Adrenal gland (tissue), 9 donors: ENCODE measurements at regions not wholly inside any gene's neighbourhood (a gene's known extent, or its start where the extent isn't known, plus 50 kb on each side); places are given as distances from the start of the nearest gene placed in this dataset.

Source experiments
- DNase-seq, 7 donors: peaks; one replicate each; pipeline ENCODE4 v3.0.0-alpha.2; 2019 to 2020
- H3K27ac ChIP-seq, 5 donors: fragments of 200-600 bp; sonication (generic) in 4 of 5; 1 replicate in 3 of 5; 2 replicates in 2 of 5; pipeline versions ENCODE4 v1.5.1 to v1.8.0; 2016 to 2020; ENCODE audit warnings: mild to moderate bottlenecking in 1 of 5
- H3K27me3 ChIP-seq: fragments of 200-600 bp; 2 replicates; pipeline ENCODE4 v1.8.0; 2021
- H3K36me3 ChIP-seq, 2 donors: fragments of 200-600 bp; replicated peaks in 1 of 2; 1 replicate in 1 of 2; 2 replicates in 1 of 2; pipeline versions ENCODE4 v1.5.1 to v1.8.0; 2018 to 2022
- H3K4me1 ChIP-seq, 2 donors: fragments of 200-600 bp; replicated peaks in 1 of 2; 1 replicate in 1 of 2; 2 replicates in 1 of 2; pipeline versions ENCODE4 v1.5.1 to v1.8.0; 2018 to 2021
- H3K4me3 ChIP-seq, 4 donors: fragments of 200-600 bp; sonication (generic) in 3 of 4; one replicate each; pipeline ENCODE4 v1.5.1; 2016 to 2018
- H3K9me3 ChIP-seq, 3 donors: fragments of 200-600 bp; sonication (generic) in 1 of 3; replicated peaks in 1 of 3; 1 replicate in 2 of 3; 2 replicates in 1 of 3; pipeline versions ENCODE4 v1.5.1 to v1.8.0; 2016 to 2021
- POLR2A ChIP-seq, 2 donors: fragments of 450-650 bp; IDR thresholded peaks; one replicate each; pipeline ENCODE4 v1.6.1; 2017; ENCODE audit warnings: antibody characterized with exemption in 2 of 2, mild to moderate bottlenecking in 2 of 2, moderate library complexity in 1 of 2
- WGBS, 4 donors: extraction: QIAGEN DNeasy Blood & Tissue Kit in 2 of 4; methylation state at CpG; one replicate each; pipeline versions ENCODE4 v1.1.5 to v1.1.7; 2013 to 2017; 5-methylcytosine and 5-hydroxymethylcytosine counted together
- intact Hi-C, 2 donors: fragments of 100-400 bp; cut with DNase I; formaldehyde crosslinking; loops; one replicate each; pipeline versions ENCODE4 v1.14.1 to v1.15.0; 2022 to 2023
- TF ChIP-seq, protein P1 (sequence below), 6 experiments: fragments of 450-650 bp in 4 of 6; fragments of 200-600 bp in 2 of 6; sonication (generic) in 1 of 6; IDR thresholded peaks; 1 replicate in 5 of 6; 2 replicates in 1 of 6; pipeline versions ENCODE4 v1.5.1 to v1.8.0; 2016 to 2021; ENCODE audit warnings: antibody characterized with exemption in 6 of 6, mild to moderate bottlenecking in 2 of 6, moderate library complexity in 1 of 6
- donor health status: healthy with polysubstance abuse.
- donor health status: Bipolar disorder and iron deficiency.
- donor health status: DM: yes; HTN: yes; CAD: no.
- donor health status: DM: no; HTN: no; CAD: no.
- donor health status: DM: no; HTN: no; CAD: no.

- Histone ChIP-seq H3K9me3 (no peaks in the 10 kb centered on the region), H3K4me1 (no peaks in the 10 kb centered on the region), H3K36me3 (no peaks in the 10 kb centered on the region), H3K27ac (no peak overlapping the region), H3K4me3 (no peak overlapping the region), H3K27me3 (no peaks in the 10 kb centered on the region)
- intact Hi-C loops = no loop called here
- WGBS, 4 donors = 67 to 78% (median 69%) methylated on average over 5 of the region's 5 CpGs
- no peak for TF ChIP-seq POLR2A (IDR thresholded peaks at IDR 0.05)
- TF ChIP-seq, protein P1, sequence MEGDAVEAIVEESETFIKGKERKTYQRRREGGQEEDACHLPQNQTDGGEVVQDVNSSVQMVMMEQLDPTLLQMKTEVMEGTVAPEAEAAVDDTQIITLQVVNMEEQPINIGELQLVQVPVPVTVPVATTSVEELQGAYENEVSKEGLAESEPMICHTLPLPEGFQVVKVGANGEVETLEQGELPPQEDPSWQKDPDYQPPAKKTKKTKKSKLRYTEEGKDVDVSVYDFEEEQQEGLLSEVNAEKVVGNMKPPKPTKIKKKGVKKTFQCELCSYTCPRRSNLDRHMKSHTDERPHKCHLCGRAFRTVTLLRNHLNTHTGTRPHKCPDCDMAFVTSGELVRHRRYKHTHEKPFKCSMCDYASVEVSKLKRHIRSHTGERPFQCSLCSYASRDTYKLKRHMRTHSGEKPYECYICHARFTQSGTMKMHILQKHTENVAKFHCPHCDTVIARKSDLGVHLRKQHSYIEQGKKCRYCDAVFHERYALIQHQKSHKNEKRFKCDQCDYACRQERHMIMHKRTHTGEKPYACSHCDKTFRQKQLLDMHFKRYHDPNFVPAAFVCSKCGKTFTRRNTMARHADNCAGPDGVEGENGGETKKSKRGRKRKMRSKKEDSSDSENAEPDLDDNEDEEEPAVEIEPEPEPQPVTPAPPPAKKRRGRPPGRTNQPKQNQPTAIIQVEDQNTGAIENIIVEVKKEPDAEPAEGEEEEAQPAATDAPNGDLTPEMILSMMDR (IDR thresholded peaks at IDR 0.05) = no peak
- no peak for DNase-seq
Observed at GRCh38 chr12:3376779-3377455, 114.1 kb upstream of the PRMT8 start.

- H3K36me3 ChIP-seq = no peaks in the 10 kb centered on the region
- no peak for DNase-seq
- no peaks in the 10 kb centered on the region for H3K27me3 ChIP-seq
- no peak overlapping the region for H3K4me3 ChIP-seq
- no peaks in the 10 kb centered on the region for H3K4me1 ChIP-seq
- H3K27ac ChIP-seq = no peak overlapping the region
- intact Hi-C loops = no loop called here
- 81 to 85% (median 84%) methylated on average over 4 of the region's 4 CpGs for WGBS, 4 donors
- TF ChIP-seq POLR2A (IDR thresholded peaks at IDR 0.05) = no peak
- TF ChIP-seq, protein P1 (IDR thresholded peaks at IDR 0.05) = no peak
- no peaks in the 10 kb centered on the region for H3K9me3 ChIP-seq
Observed at GRCh38 chr12:3378655-3379054, 112.3 kb upstream of the PRMT8 start.

- intact Hi-C loops = no loop called here
- no peaks in the 10 kb centered on the region for H3K27me3 ChIP-seq
- 63 to 77% (median 67%) methylated on average over 4 to 6 of the region's 6 CpGs for WGBS, 4 donors
Observed at GRCh38 chr12:3379079-3379478, 111.9 kb upstream of the PRMT8 start.

GRCh38 chr12:3380200-3381043, 110.6 kb upstream of the PRMT8 start:
- Histone ChIP-seq H3K27me3 (no peaks in the 10 kb centered on the region), H3K4me1 (no peaks in the 10 kb centered on the region), H3K9me3 (no peaks in the 10 kb centered on the region), H3K4me3 (no peak overlapping the region), H3K27ac (no peak overlapping the region), H3K36me3 (no peaks in the 10 kb centered on the region)
- WGBS, 4 donors = 73 to 84% (median 80%) methylated on average over 15 of the region's 15 CpGs
- no peak for DNase-seq
- intact Hi-C loops = no loop called here
- no peak for TF ChIP-seq POLR2A (IDR thresholded peaks at IDR 0.05)
- TF ChIP-seq, protein P1 (IDR thresholded peaks at IDR 0.05) = no peak

More at GRCh38 chr12:3379079-3379478, 111.9 kb upstream of the PRMT8 start:
- H3K4me1 ChIP-seq = no peaks in the 10 kb centered on the region
- no peak overlapping the region for H3K27ac ChIP-seq
- no peaks in the 10 kb centered on the region for H3K9me3 ChIP-seq
- TF ChIP-seq, protein P1 (IDR thresholded peaks at IDR 0.05) = no peak
- TF ChIP-seq POLR2A (IDR thresholded peaks at IDR 0.05) = no peak
- H3K4me3 ChIP-seq = no peak overlapping the region
- no peak for DNase-seq
- H3K36me3 ChIP-seq = no peaks in the 10 kb centered on the region
